Astrocyte of the hippocampus (primary cell): ENCODE measurements at regions not wholly inside any gene's neighbourhood (a gene's known extent, or its start where the extent isn't known, plus 50 kb on each side); places are given as distances from the start of the nearest gene placed in this dataset.
A peak's percentile ranks its signal among the peaks of the same experiment; 100 is the strongest.
"Not testable (repeated sequence)": the region's sequence is repeated elsewhere in the genome, so short reads cannot be mapped to it uniquely, and the experiment has no call there.

Experiments
- DNase-seq: peaks from one replicate; pipeline ENCODE4 v3.0.0; 2011; ENCODE audit warnings: low read depth, low spot score

- no peak for DNase-seq
Observed at GRCh38 chr22:48425091-48425506, 1402.6 kb downstream of the BRD1 start.

DNA sequence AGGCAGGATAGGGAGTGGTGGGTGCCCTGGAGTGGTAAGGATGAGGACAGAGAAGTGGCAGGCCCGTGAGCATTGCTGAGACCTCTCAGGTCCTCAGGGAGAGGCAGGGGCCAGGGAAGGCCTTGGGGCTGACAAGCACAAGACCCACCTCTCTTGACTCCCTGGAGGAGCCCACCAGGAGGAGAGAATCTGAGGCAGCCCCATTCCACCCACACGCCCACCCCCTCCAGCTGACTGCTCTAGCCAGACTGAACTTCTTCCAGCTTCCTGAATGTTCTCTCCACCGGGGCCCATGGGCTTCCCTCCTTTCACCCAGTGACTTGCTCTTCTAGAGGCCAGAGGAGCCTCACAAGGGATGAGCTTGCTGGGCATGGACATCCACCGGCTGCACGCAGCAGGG, 1403.0 kb downstream of the BRD1 start:
- DNase-seq: no peak

- no peak for DNase-seq
Observed at GRCh38 chr22:48424201-48424627, 1403.5 kb downstream of the BRD1 start.

- peak; percentile 62 for DNase-seq
Observed at GRCh38 chr22:48423481-48423911, 1404.2 kb downstream of the BRD1 start.

- no peak for DNase-seq
Observed at GRCh38 chr22:48422900-48423480, 1404.7 kb downstream of the BRD1 start.

DNA sequence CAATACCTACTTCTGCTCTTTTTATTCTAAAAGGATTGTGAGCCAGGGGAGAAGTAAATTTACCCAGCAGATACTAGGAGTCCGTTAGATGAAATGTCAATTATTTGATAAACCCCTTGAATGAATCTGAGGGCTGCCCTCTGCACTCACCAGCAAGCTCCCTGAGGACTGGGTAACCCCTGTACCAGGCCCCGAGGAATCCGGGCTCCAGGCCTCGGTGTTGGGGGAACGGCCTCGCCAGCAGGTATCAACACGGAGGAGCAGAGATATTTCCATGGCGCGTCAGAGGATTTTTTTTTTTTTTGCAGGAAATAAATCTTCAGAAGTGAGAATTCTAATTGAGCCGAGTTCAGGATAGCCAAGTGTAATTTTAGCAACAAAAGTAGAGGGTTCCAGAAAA, 1408.8 kb downstream of the BRD1 start:
- DNase-seq: no peak

DNA sequence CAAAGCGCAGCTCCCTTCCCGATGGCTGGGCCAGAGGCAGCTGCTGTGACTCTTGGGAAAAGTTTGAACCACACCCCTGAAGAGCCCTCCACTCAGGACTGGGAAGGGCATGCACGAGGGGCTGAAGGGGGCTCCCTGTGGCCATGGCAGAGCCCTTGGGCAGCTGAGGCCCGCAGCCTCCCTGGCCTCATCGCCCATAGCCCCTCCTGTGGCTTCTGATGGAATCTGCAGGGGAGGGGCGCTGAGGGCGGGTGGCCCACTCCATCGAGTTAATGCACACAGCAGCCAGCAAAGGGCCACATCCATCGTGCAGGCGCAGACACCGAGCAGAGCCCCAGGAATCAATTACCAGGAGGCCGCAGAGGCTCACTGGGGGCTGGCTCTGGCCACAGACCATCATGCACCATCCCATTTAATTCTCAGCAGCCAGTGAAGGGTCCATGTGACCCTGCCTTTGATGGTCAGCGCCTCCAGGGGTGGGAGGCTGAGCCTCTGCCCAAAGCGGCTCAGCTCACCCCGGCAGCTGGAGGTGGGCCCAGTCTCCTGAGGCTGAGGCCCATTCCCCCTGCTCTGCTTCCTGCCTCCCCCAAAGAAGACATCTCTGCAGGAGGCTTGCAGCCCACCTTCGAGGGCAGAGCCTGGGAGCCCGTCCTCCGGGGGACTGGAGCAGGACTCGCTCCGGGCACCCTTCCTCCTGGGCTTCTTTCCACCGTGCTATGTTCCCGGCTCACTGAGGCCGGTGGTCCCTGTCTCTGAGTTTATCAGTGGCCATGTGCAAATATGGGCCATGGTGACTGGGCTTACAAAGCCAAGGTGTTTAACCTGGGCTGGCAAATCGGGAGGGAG, 1410.2 kb downstream of the BRD1 start:
- DNase-seq: no peak

DNA sequence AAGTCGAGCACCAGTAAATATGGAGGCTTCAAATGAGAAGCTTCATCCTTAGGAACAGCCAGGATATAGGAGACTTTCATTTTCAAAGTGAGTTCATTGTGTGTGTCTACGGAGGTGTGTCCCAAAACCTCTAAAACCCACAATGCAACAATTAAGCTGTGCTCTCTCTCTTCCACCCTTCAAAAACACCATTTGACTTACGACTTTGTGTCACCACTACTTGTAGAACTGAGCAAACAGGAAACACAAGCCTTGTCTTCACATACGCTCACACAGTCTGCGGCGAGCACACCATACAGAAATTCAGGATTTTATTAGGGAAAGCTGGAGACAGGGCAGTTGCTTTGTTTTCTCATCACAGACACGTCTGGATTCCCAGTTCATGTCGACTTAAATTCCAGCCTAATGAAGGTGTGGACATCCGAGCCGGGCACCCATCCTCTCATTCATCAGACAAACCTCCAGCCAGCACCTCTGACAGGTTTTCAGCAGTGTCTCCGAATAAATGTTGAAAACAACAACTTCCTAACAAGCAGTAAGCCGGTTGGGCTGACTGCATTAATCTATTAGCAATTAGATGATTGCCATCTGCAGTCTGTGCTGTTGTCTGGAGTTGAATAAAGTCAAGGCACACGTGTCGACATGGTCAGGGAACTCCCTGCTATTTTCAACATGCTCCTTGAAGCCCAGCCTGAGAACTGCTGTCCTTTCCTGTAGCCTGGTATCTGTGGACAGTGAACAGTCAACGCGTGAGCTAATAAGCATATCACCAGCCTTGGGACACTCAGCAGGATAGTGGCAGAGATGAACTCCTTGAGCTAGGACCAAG, 1411.1 kb downstream of the BRD1 start:
- no peak for DNase-seq

- DNase-seq: no peak
Observed at GRCh38 chr22:48415520-48415919, 1412.2 kb downstream of the BRD1 start.

DNA sequence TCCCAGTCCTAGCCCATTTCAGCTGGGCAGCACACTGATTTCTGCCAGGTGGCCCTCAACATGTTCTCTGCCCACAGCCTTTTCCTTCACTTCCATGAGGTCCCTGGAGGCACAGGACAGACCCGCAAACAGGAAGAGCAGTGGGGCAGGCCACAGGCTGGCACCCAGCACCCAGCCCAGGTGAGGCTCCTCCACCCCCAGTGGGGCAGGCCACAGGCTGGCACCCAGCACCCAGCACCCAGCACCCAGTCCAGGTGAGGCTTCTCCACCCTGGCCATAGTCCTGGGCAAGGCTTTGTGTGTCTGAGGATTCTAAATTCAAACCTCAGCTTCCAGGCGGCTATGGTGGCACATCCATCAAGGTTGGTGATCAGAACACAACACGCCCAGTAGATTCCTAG, 1413.0 kb downstream of the BRD1 start:
- DNase-seq: no peak

DNA sequence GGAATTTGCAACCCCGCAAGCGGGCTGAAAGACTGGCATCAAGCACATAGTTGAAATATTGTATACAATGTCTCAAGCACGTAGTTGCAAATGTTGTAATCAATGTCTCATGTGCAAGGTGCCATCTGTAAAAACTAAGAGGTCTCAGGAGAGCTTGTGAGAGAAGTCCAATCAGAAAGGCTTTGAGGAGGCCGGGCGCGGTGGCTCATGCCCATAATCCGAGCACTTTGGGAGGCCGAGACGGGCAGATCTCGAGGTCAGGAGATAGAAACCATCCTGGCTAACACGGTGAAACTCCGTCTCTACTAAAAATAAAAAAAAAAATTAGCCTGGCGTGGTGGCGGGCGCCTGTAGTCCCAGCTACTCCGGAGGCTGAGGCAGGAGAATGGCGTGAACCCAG, 1414.7 kb downstream of the BRD1 start:
- DNase-seq: not testable (repeated sequence)

DNA sequence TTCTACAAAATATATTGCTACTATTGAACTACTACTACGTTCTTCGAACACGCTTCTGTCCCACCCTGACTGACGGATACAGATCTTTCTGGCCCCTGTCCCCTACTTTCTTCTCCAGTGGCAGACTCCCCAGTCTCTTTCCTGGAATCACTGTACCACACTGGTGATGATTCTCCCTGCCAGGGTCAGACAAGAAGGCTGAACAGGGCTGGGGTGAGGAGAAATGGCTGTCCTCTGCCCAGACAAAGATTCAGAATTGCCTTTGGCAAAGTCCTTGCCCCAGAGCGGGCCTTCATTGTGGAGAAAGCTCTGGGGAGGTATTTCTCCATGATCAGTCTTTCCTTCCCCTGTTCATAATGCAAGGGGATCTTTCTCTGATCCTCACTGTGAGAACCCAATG, 1417.1 kb downstream of the BRD1 start:
- DNase-seq: no peak

- no peak for DNase-seq
Observed at GRCh38 chr22:48407256-48407955, 1420.3 kb downstream of the BRD1 start.

DNA sequence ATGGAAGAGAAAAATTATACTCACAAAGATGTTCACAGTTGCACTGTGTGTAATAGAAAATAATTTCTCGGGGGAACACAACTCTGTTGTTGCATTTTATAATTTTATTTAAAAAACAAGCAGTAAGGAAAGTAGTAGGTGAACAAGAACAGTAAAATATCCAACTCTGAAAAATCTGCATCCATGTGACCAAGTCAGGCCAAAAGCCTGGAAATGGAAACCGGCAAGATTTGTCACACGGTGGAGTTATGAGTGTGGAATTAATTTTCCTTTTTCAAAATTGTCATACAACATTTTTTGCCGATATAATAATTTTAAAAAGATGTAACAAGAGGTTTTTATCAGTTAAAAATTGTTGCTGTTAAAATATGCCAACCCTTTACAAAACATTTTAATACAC, 1421.5 kb downstream of the BRD1 start:
- DNase-seq: no peak

GRCh38 chr22:48405741-48406140, 1421.9 kb downstream of the BRD1 start:
- DNase-seq: no peak

- DNase-seq: no peak
Observed at GRCh38 chr22:48404801-48405447, 1422.7 kb downstream of the BRD1 start.

DNA sequence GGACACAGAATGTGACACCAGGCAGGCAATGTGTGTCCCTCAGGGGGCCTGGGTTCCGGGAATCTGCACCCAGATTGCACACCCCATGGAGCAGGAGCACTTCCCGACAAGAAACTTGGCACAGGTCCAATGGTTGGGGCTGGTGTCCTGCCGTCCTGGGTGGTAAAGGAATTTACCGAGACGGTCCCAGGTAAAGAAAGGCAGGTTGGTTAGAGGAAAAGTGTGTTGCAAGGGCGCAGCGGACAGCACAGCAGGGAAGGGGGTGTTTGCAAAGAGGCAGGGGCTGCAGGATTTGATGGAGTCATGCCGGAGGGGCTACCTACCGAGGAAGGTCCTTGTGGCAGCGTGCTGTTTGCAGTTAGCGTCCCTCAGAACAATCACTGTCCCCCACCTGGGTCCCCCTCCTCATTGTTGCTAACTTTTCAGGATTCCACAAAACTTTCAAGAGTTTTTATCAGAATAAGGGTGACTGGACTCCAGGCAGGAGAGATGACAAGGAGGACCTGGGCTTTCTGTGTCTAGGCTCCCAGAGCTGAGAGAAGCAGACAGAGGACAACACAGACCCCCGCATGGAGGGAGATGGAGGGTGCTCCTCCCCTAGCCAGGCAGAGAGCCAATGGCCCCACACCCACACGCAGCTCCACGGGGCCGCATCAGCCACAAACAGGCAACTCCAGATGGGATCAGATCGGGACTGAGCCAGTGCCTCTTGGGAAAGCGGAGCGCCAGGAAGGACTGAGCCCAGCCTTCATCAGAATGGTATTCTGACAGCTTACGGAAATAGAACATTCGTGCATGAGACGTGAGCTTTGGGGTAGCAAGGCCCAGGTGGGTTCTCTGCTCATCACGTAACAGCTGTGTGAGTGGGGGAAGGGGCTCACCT, 1423.9 kb downstream of the BRD1 start:
- DNase-seq: no peak

DNA sequence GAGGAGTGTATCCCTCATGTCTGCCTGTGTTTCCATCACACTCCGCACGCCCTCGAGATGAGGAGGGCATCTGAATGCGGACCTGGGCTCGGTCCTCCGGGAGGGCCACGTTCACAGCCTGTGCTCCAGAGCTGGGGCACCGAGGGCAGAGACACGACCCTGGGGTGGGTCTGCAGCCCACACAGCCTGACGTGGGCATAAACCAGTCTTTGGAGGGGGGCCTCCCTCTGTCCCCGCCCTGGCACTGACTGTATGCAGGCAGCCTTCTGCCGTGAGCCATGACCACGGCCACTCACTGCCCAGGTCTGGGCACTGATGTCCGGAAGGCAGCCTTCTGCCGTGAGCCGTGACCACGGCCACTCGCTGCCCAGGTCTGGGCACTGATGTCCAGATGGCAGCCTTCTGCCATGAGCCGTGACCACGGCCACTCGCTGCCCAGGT, 1425.1 kb downstream of the BRD1 start:
- no peak for DNase-seq

- DNase-seq: not testable (repeated sequence)
Observed at GRCh38 chr22:48401523-48401922, 1426.2 kb downstream of the BRD1 start.
